Thyroid gland (tissue), 4 donors: ENCODE measurements at regions not wholly inside any gene's neighbourhood (a gene's known extent, or its start where the extent isn't known, plus 50 kb on each side); places are given as distances from the start of the nearest gene placed in this dataset.

Experiments used
- DNase-seq, 2 donors: peaks; one replicate each; pipeline ENCODE4 v3.0.0-alpha.2; 2019
- H3K27ac ChIP-seq, 3 donors: fragments of 200-600 bp; sonication (generic); 1 replicate in 2 of 3; 2 replicates in 1 of 3; pipeline ENCODE4 v1.5.1; 2016 to 2019; ENCODE audit warnings: mild to moderate bottlenecking in 1 of 3, moderate library complexity in 1 of 3
- H3K27me3 ChIP-seq: fragments of 200-600 bp; sonication (generic); one replicate; pipeline ENCODE4 v1.5.1; 2019
- H3K36me3 ChIP-seq, 2 donors: fragments of 200-600 bp; sonication (generic); one replicate each; pipeline ENCODE4 v1.5.1; 2016 to 2019
- H3K4me1 ChIP-seq, 2 donors: fragments of 200-600 bp; sonication (generic); one replicate each; pipeline ENCODE4 v1.5.1; 2017 to 2019
- H3K4me3 ChIP-seq, 3 donors: fragments of 200-600 bp; sonication (generic); replicated peaks in 1 of 3; 1 replicate in 2 of 3; 2 replicates in 1 of 3; pipeline ENCODE4 v1.5.1; 2016; ENCODE audit warnings: mild to moderate bottlenecking in 1 of 3
- H3K9me3 ChIP-seq: fragments of 200-600 bp; sonication (generic); one replicate; pipeline ENCODE4 v1.5.1; 2017
- CTCF ChIP-seq, 6 experiments: fragments of 200-600 bp in 3 of 6; fragments of 450-650 bp in 3 of 6; sonication (generic) in 3 of 6; IDR thresholded peaks; one replicate each; pipeline ENCODE4 v1.5.1; 2016 to 2019; ENCODE audit warnings: antibody characterized with exemption in 6 of 6, mild to moderate bottlenecking in 2 of 6, inconsistent platforms in 1 of 6, moderate library complexity in 1 of 6
- POLR2A ChIP-seq, 2 donors: fragments of 450-650 bp; IDR thresholded peaks; one replicate each; pipeline ENCODE4 v1.6.1; 2017; ENCODE audit warnings: antibody characterized with exemption in 2 of 2, mild to moderate bottlenecking in 2 of 2, moderate library complexity in 1 of 2
- WGBS, 2 donors: methylation state at CpG; one replicate each; pipeline ENCODE4 v1.1.5; 2017; 5-methylcytosine and 5-hydroxymethylcytosine counted together
- intact Hi-C: fragments of 100-400 bp; cut with DNase I; formaldehyde crosslinking; loops from one replicate; pipeline ENCODE4 v1.15.1; 2023

DNA sequence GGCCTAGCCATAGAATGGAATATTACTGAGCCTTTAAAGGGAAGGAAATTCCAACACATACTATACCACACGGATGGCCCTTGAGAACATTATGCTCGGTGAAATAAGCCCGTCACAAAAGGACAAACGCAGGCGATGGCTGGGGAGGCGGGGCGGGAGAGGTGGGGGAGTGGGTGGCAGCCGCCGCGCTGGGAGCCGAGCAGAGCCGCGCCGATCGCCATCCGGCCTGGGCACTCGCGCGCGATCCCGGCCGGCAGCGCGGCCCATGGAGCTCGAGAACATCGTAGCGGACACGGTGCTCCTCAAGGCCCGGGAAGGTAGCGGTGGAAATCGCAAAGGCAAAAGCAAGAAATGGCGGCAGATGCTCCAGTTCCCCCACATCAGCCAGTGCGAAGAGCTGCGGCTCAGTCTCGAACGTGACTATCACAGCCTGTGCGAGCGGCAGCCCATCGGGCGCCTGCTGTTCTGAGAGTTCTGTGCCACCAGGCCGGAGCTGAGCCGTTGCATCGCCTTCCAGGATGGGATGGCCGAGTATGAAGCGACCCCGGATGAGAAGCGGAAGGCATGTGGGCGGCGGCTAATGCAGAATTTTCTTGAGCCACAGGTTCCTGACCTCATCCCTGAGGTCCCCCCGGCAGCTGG is 140.1 kb downstream of the ZDHHC20 start:
- no peak overlapping the region for H3K4me3 ChIP-seq
- no peak for DNase-seq
- no peaks in the 10 kb centered on the region for H3K36me3 ChIP-seq
- no peak overlapping the region for H3K27ac ChIP-seq
- TF ChIP-seq POLR2A (IDR thresholded peaks at IDR 0.05) (no peak), CTCF (IDR thresholded peaks at IDR 0.05) (no peak)
- no peaks in the 10 kb centered on the region for H3K27me3 ChIP-seq
- H3K9me3 ChIP-seq, result no peaks in the 10 kb centered on the region
- intact Hi-C loops, result no loop called here
- 46 to 49% methylated on average over 47 to 50 of the region's 50 CpGs for WGBS, 2 donors
- no peaks in the 10 kb centered on the region for H3K4me1 ChIP-seq

GRCh38 chr13:21319869-21320641 is 139.0 kb downstream of the ZDHHC20 start:
- 96 to 97% methylated on average over 40 of the region's 40 CpGs for WGBS, 2 donors
- no peak for DNase-seq

DNA sequence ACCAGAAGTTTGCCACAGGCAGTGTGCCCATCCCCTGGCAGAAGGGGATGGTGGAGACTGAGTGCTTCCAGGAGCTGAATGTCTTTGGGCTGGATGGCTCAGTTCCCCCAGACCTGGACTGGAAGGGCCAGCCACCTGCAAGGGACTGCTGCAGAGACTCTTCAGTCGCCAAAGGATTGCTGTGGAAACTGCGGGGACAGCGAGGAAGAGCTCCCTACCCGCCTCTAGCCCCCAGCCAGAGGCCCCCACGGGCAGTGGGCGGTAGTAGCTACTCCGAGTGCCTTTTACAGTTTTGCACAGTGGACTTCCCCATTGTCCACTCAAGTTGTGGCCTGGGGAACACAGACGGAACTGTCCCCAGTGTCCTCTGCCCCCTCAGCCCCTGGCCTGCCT is 138.5 kb downstream of the ZDHHC20 start:
- WGBS, 2 donors, result 83 to 95% methylated on average over 2 to 8 of the region's 8 CpGs
- H3K36me3 ChIP-seq, result no peaks in the 10 kb centered on the region
- no peak for TF ChIP-seq CTCF (IDR thresholded peaks at IDR 0.05)
- no peak for TF ChIP-seq POLR2A (IDR thresholded peaks at IDR 0.05)
- H3K27ac ChIP-seq, result no peak overlapping the region
- H3K4me3 ChIP-seq, result no peak overlapping the region
- H3K9me3 ChIP-seq, result no peaks in the 10 kb centered on the region
- peaks cover 0 to 2% of the 10 kb centered on the region in 2 donors for H3K4me1 ChIP-seq
- intact Hi-C loops, result no loop called here
- H3K27me3 ChIP-seq, result no peaks in the 10 kb centered on the region
- no peak for DNase-seq

More at GRCh38 chr13:21319869-21320641, 139.0 kb downstream of the ZDHHC20 start:
- TF ChIP-seq POLR2A (IDR thresholded peaks at IDR 0.05) (no peak), CTCF (IDR thresholded peaks at IDR 0.05) (no peak)
- H3K4me3 ChIP-seq, result no peak overlapping the region
- no peak overlapping the region for H3K27ac ChIP-seq
- no peaks in the 10 kb centered on the region for H3K9me3 ChIP-seq
- intact Hi-C loops, result no loop called here
- H3K36me3 ChIP-seq, result no peaks in the 10 kb centered on the region
- H3K27me3 ChIP-seq, result no peaks in the 10 kb centered on the region
- no peaks in the 10 kb centered on the region for H3K4me1 ChIP-seq

GRCh38 chr13:21321269-21321668 is 137.8 kb downstream of the ZDHHC20 start:
- Histone ChIP-seq H3K36me3 (no peaks in the 10 kb centered on the region), H3K4me1 (peaks cover 0 to 6% of the 10 kb centered on the region in 2 donors), H3K4me3 (no peak overlapping the region), H3K27me3 (no peaks in the 10 kb centered on the region), H3K27ac (no peak overlapping the region), H3K9me3 (no peaks in the 10 kb centered on the region)
- 67 to 83% methylated on average over 7 of the region's 7 CpGs for WGBS, 2 donors
- TF ChIP-seq POLR2A (IDR thresholded peaks at IDR 0.05) (no peak), CTCF (IDR thresholded peaks at IDR 0.05) (no peak)
- DNase-seq, result no peak
- intact Hi-C loops, result no loop called here

GRCh38 chr13:21322327-21322965 is 136.7 kb downstream of the ZDHHC20 start:
- Histone ChIP-seq H3K27ac (no peak overlapping the region), H3K9me3 (no peaks in the 10 kb centered on the region), H3K4me3 (no peak overlapping the region), H3K36me3 (no peaks in the 10 kb centered on the region), H3K27me3 (no peaks in the 10 kb centered on the region), H3K4me1 (peaks cover 0 to 6% of the 10 kb centered on the region in 2 donors)
- no peak for DNase-seq
- WGBS, 2 donors, result 64 to 70% methylated on average over 8 to 11 of the region's 11 CpGs
- intact Hi-C loops, result no loop called here
- TF ChIP-seq CTCF (IDR thresholded peaks at IDR 0.05) (no peak), POLR2A (IDR thresholded peaks at IDR 0.05) (no peak)
